HG03439 (cell line): ENCODE measurements at regions not wholly inside any gene's neighbourhood (a gene's known extent, or its start where the extent isn't known, plus 50 kb on each side); places are given as distances from the start of the nearest gene placed in this dataset.

Experiments used
- ATAC-seq: cut with Tn5 transposase; IDR thresholded peaks from one replicate; pipeline ENCODE4 v1.9.1; 2021; ENCODE audit warnings: mild to moderate bottlenecking, moderate library complexity; ENCODE audit not compliant: unreplicated experiment

DNA sequence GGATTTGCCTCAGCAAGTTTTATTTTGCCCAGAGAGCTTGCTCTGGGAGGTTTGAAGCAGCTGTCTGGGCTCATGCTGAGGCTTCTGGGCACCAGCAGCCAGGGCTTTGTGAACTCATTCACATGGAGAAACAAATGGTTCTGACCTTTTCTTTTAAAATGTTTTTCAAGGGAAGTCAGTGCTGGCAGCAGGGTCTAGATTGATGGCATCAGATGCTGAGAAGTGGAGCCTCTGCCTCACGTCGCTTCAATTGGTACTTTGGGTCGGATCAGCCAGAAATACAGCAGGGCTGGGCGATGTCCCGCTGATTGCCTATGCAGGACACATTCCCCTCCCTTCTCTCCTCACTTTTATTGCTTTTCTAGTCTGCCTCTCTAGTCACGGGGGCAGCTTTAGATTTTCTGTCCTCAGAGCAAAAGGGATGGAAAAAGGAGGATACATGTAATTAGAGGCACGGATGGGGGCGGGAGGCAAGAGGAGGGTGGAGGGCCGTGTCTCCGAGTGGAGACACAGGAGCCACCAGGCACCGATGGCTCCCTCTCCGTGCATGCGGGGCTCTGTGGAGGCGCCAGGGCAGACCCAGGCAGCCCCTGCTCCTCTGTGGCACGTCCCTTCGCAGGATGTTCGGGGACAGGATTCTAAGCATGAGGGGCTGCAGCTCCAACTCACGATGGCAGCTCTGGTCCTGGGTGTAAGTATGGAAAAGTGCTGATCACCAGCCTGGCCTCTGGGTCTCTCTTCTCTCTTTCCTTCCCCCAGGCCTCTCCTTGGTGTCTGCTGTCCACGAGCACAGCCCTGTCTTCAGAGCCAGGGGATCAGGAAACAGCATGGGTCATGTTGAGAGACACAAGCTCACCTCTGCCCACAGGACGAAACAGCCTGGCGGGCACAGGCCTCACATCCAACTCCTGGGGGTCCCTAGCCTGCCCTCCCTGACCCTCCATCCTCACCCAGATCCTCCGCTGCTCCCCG is 116.1 kb downstream of the FAM43A start:
- ATAC-seq: no peak

DNA sequence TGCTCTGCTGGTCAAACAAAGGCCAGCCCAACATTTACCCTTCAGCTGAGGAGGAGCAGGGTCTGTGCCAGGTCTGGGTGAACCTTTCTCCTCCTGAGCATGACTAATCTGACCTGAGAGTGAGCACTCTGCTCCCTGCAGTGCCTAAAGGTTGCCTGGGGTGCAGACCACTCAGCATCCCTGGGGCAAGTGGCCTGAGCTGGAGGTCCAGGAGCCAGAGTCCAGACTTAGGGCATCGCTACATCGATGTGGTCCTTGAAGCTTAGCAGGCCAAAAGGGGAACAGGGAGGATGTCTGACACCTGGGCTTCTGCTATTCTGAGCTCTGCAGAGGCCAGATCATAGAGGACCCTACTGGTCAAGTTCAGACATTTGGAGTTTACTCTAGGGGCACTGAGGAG is 119.1 kb downstream of the FAM43A start:
- ATAC-seq: no peak

DNA sequence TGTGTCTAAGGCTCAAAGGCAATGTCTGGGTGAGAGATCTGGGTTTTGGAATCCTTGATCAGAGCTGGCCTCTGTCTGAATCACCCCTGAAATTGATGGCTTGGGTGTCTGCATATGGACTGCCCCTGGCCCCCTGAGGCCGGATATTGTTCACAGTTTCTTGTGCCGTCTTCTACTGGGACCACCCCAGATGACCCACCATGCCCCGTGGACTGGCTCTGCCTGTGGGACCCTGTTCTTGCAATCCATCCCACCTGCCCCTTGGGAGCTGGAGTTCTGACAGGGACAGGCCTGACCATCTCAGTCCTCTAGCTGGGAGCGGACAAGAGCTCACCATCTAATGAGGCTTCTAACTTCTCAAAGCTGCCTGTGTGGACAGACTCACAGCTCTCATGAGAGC is 119.9 kb downstream of the FAM43A start:
- ATAC-seq: no peak

DNA sequence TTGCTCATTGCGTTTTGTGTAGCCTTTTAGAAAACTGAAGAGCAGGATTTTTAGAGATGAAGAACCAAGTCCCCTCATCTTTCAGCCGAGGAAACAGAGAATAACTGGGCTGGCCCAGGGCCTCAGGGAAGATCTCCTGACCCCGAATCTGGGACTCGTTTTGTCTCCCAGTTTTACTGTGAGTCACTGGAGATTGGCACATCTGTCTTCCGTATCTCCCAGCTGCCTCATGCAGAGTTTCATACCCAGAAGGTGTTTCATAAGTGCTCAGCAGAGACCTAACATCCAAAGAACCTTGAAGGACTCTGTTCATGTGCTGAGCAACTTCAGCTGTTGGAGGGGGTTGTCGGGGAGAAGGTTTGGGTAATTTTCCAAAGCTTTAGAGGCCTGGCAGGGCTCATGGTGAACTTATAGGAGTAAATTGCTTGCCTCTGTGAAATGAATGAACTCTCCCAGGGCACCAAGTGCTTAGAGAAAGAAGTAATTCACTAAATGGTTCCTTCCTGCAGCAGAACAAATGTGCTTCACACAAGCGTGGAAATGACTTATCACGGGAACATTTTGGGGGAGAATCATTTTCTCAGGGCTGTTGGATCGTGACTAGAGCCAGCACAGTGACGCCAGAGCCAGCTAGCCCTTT is 121.4 kb downstream of the FAM43A start:
- ATAC-seq: no peak

DNA sequence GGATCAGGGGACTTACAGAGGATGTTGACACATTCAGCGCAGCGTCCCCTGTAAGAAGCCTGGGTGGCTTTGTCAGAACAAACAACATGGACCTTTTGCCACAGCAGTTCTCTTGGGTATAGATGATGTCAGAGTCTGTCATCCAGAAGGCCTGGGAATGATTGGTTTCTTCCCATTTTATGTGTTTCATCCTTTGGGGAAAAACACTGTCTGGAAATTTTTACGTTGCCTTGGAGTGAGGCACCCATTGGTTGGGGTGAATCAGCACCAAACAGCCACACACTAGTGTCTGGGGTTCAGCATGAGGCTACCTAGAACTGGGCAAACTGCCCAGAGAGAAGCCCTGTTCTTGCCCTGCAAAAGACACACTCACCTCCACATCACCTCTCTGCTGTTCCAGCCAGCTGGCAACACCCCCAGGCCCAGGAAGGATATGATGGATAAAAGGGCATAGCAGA is 123.0 kb downstream of the FAM43A start:
- no peak for ATAC-seq

DNA sequence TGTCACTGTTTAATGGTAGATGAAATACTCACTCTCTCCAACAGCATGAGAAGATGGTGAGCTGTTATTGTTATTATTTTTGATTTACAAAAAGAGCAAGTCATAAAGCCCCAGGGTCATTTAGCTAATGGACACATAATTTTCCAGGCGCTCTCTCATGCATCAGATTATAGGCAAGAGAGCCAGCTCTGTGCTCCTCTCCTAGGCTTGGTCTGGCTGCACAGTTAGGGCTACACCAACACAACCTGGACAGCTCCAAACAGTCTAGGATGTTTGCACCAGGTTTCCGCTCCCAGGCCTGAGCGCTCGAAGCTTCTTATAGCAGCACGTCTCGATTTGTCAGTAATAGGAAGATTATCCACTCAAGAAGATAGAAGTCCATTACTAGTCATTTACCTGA is 123.7 kb downstream of the FAM43A start:
- no peak for ATAC-seq

DNA sequence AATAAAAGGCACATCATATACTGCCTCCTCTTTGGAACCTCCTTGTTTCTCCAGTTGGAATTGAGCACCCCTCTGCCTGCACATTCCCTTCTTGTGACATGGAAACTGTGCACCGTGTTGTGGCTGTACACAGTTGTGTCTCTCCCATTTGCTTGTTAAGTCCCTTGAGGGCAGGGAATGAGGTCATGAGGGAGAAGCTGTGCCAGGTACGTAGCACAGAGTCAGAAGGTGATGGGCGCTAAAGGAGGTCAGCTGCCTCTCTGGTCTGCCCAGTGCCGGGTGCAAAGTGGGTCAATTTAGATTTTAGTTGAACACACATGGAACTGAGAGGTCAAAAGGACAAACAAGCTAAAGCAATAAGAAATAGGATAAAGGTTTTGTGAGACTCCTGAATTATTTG is 124.4 kb downstream of the FAM43A start:
- ATAC-seq: no peak

DNA sequence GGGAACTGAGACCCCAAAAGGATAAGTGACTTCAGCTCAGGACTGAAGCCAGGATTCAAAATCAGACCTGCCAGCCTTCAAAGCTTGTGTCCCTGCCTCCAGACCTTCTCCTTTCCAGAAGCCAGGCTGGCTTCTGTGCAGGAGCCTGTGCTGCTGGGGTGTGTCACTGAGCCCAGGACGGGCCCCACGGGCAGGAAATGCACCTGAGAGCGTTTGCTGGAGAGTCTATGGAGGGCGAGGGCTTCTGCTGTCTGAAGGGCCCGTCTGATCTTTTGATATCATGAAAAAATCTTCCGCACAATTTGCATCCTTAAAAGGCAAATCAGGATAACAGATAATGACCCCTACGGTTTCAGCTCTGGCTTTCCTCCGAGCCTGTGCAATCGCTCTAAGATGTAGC is 125.4 kb downstream of the FAM43A start:
- ATAC-seq: no peak

DNA sequence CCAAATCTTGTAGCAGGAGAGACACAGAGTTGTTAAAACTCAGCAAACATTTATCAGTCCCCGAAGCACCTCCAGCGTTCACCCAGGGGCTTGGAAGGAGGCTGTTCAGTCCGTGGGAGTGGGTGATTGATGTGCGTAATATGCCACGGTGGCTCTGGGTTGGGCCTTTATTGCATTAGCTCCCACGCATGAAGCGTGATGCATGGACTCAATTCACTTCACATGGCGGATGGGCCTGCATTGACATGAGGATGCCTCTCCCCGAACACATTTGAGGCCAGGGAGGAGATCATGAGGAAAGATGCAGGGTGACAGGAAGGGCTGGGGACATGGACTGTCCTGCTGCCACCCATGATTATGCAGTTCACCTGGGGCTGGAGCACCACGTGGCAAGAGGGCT is 126.5 kb downstream of the FAM43A start:
- no peak for ATAC-seq

DNA sequence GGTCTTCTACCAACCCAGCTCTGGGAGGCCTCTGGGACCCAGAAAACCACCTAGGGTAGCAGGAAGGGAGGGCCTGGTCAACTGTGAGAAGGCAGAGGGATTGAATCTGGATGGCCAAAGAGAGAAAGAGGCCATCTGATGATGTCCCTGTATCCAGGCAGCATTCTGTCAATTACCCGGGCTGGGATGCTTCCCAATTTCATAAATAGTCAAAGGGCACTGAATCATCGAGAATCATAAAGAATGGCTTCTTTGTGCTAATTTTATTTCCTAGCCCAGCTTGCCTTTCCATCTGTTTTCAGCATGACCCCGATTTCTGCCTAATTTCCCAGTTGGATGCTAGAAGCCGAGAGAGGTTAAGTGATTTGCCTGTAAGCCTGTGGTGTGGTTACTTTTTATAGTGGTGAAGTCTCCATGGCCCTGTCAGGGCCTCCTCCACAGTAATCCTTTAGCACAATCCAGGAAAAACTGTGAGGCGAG is 129.2 kb downstream of the FAM43A start:
- ATAC-seq: no peak

DNA sequence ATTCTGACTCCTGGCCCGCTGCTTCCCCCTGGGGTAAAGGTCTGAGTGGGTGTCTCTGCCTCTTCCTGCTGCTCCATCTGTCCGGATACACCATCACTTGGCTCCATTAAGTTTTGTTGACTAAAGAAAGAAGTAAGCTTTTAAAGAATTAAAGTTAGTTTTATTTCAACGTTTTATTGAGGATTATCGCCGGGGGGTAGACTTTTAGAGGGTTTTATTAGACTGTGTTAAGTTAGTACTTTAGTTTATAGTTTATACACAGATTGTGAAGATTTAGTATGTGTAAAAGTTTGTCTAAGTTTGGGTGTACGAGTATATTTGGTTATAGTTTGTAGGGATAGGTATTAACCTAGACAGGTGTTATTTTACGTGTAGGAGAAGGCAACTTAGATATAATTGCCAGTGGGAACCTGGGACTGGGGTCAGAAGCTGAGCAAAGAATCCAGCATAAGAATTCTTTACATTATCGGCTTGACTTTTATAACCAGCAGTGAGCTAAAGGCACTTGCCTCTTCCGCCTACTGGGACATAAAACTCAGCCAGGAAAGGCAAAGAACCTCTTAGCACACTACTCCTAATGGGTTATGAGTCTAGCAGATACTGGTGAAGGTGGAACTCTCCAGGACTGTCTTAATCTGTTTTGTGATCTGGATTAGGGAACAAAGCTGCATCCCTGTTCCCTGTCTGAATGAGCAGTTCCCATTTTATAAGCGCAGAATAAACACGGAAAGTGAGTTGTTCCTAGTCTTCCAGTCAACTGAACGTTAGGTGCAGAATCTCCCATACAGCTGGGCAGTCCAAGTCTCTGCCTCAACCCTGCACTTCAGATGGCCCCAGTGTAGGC is 131.3 kb downstream of the FAM43A start:
- no peak for ATAC-seq

DNA sequence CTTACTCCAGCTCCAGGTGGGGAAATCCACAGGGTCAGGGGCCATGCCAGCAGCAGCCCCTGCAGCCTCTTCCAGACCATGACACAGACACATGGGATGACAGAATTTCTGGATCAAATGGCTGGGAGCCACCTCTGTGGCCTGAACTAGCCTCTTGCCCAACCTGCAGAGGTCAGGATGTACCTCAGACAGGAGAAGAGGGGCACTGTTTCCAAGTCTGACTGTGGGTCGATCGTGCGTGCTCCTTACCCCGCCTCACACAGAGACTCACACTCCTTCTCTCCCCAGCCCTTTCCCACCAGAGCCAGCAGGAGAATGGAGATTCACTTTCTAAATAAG is 131.9 kb downstream of the FAM43A start:
- no peak for ATAC-seq

DNA sequence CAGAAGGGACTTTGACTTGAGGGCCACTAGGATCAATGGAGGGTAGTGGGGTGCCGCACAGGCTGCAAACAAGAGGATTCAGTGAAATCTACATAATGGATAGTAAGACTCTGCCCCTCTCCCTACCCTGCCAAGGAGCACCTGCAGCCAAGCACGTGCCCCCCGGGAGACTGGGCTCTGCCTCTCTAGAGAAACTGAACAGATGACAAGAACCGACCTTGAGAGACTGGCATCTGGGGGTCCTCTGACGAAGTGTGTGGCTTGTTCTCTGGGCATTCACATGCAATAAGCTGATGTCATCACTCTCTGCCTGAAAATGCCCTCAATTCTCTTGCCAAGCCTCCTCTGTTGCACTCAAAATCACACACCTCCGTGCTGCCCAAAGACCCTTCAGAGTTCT is 132.3 kb downstream of the FAM43A start:
- no peak for ATAC-seq

DNA sequence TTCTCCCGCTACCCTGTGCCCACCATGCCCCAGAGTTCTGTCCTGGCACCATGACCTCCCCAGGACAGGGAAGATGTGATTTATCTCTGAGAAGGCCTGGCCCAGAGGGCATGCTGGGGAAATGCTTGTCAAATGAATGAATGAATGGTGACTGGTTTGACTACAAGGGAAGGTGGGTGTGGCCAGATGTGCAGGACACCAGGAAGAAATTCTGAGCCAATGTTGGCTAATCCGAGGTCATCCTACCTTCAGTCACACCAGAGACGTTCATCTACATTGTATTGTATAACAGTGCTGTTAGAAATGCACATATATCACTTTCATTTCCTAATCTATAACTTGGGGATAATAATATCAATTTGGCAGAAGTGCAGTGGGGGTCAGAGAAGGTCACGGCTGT is 138.4 kb downstream of the FAM43A start:
- no peak for ATAC-seq

DNA sequence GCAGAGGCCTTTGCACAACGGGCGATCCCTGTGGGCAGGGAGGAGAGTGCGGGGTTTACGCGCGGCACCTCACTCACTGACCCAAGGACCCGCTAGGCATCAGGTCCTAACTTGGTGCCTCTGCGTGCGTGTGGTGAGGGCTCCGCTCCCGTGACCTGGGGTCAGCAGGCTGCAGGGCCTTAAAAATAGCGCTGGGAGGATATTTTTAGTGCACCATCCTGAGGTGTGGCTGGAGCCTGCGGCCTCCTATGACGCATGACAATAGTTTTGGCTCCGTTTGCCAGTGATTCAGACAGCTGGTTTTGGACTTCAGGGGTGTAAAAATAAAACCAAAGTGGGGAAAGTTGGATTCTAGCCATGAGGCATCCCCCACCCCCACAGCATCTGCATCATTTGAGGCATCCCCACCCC is 139.0 kb downstream of the FAM43A start:
- no peak for ATAC-seq

DNA sequence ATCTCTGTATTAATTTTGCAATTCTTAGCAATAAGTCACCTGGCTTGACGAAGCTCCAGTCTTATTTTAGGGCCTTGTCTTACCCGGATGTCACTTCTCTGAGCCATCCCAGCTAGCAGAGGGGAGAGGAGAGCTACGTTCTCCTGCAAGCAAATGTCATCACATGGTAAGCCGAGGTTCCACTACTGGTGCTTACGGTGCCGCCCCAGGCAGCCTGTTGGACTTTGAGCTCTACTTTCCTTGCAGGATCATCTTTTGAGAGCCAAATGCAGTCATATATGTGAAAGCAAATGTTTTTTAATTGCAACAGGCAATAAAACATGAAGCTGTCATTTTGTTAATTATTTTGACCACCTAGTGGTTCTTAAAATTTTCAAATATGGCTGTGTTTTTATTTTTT is 140.9 kb downstream of the FAM43A start:
- no peak for ATAC-seq

DNA sequence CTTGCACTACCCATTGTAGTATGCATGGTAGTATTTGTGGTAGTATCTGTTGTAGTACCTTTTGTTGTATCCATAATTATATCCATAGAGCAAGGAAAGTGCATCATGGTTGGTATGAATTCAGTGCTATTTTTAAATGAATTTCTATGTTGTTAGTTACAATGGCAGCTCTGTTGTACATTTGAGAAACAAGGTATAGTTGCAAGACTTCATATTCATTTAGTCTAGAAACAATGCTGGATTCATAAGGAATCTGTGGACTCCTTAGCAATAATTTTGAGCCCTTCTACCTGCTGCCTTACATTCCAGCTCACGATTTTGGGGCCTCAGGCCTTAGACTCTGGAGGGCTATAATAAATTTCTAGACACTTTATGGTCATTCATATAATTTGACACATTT is 141.8 kb downstream of the FAM43A start:
- ATAC-seq: no peak

DNA sequence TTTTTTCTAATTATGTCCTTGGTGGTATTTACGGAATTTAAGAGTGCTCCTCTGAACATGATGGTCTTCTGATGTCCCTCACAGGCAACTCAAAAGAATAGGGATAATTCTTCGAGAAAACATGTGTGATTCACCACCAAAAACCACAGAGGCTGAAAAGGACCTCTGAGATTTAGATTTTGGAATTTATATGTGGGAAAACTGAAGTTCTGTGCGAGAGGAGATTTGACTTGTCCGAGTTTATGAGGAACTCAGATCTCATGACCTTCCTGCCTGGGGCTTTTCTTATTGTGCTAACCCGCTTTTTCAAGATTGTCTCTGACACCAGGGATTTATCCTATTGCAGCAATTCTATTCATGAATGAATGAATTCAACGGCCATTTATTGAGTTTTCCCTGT is 142.4 kb downstream of the FAM43A start:
- ATAC-seq: no peak

DNA sequence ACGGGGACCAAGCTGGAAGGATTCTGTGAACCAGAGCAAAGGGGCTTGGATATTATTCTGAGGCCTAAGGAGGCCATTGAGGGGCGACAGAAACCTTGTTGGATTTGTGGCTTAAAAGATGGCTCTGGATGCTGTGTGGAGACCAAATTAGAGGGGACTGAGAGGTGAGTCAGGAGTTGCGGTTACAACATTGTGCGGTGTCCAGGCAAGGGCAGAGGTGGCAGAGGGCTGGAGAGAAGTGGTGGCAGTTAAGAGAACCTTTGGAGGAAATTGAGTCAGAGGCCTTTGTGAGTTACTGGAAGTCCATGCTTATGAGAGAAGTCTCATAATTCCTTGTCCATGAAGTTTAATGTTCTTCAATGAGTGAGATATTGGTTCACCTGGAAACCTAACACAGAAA is 143.2 kb downstream of the FAM43A start:
- no peak for ATAC-seq

DNA sequence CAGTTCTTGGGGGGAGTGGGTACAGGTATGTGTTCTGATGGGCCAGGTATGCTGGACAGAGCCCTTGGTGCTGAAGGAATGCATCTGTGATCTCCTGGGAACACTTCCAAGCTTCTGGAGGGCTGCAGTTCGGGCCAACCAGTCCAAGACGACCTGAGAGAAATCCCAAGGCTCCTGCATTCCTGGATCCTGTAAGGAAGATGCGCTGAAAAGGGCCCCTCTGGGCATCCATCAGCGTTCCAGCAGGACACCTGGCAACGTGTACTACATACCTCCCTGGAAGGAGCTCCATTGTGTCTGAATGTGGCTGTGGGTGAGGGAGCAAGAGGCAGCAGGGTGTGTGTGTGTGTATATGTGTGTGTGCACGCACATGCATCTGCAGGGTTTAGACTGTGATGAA is 144.7 kb downstream of the FAM43A start:
- ATAC-seq: no peak

DNA sequence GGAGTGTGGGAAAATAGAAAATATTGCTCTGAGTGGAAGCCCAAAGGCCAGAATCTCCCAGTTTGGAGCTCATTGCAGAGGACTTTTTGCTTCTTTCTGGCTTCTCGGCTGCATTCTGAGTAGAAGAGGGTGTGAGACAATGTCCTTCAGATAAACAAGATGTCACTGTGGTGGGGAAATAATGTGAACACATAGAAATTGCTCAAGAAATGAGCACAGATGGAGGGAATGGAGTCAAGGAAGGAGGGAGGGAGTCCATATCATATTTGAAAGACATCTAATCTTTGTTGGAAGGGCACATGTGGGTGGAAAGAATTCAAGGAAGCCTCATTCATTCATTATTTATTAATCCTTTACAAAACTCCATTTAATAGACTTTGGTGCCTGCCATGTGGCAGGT is 145.3 kb downstream of the FAM43A start:
- ATAC-seq: no peak
